Colonic mucosa (tissue), 4 donors: ENCODE measurements at regions not wholly inside any gene's neighbourhood (a gene's known extent, or its start where the extent isn't known, plus 50 kb on each side); places are given as distances from the start of the nearest gene placed in this dataset.
"Not testable (repeated sequence)": the region's sequence is repeated elsewhere in the genome, so short reads cannot be mapped to it uniquely, and the experiment has no call there.

ENCODE experiments used
- DNase-seq: peaks from one replicate; pipeline ENCODE4 v3.0.0-alpha.2; 2020
- H3K27ac ChIP-seq: fragments of 200-600 bp; one replicate; pipeline ENCODE4 v1.8.0; 2021
- H3K27me3 ChIP-seq: fragments of 200-600 bp; one replicate; pipeline ENCODE4 v1.8.0; 2021
- H3K36me3 ChIP-seq: fragments of 200-600 bp; one replicate; pipeline ENCODE4 v1.8.0; 2021
- H3K4me1 ChIP-seq: fragments of 200-600 bp; one replicate; pipeline ENCODE4 v1.8.0; 2021; ENCODE audit warnings: mild to moderate bottlenecking
- H3K4me3 ChIP-seq: fragments of 200-600 bp; one replicate; pipeline ENCODE4 v1.8.0; 2021
- H3K9ac ChIP-seq, 2 donors: one replicate each; pipeline ENCODE4 v1.7.0; 2013; ENCODE audit warnings: control low read depth in 2 of 2, low read depth in 2 of 2, low read length in 2 of 2
- H3K9me3 ChIP-seq: fragments of 200-600 bp; one replicate; pipeline ENCODE4 v1.8.0; 2021
- intact Hi-C: fragments of 100-400 bp; cut with DNase I; formaldehyde crosslinking; loops from one replicate; pipeline ENCODE4 v1.14.1; 2022
- TF ChIP-seq, protein P1 (sequence below): fragments of 200-600 bp; IDR thresholded peaks from one replicate; pipeline ENCODE4 v1.8.0; 2022; ENCODE audit warnings: antibody characterized with exemption, mild to moderate bottlenecking
- donor health status: healthy.
- donor health status: DM: no; HTN: no; CAD: no.
- donor health status: DM: no; HTN: no; CAD: no.

DNA sequence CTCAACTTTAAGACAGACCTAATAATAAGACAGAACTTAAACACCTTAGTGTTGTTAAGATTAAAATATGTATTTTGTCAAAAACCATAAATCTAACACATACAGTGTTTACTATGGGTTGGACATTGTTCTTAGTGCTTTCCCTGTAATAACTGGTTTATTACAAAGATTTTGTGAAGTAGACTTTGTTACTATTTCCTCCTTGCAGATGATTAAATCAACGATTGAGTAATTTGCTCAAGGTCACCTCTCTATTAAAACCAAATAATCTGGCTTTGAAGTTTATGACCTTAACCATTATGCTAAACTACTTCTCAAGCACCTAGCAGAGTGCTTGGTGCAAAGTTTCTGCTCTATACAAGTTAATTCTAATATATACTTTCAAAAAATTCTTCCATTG is 102.7 kb upstream of the FAM3C start:
- Histone ChIP-seq H3K9me3 (no peaks in the 10 kb centered on the region), H3K36me3 (no peaks in the 10 kb centered on the region), H3K4me1 (no peaks in the 10 kb centered on the region), H3K9ac (no peak overlapping the region), H3K27ac (no peak overlapping the region), H3K27me3 (no peaks in the 10 kb centered on the region), H3K4me3 (no peak overlapping the region)
- DNase-seq = no peak
- TF ChIP-seq, protein P1, sequence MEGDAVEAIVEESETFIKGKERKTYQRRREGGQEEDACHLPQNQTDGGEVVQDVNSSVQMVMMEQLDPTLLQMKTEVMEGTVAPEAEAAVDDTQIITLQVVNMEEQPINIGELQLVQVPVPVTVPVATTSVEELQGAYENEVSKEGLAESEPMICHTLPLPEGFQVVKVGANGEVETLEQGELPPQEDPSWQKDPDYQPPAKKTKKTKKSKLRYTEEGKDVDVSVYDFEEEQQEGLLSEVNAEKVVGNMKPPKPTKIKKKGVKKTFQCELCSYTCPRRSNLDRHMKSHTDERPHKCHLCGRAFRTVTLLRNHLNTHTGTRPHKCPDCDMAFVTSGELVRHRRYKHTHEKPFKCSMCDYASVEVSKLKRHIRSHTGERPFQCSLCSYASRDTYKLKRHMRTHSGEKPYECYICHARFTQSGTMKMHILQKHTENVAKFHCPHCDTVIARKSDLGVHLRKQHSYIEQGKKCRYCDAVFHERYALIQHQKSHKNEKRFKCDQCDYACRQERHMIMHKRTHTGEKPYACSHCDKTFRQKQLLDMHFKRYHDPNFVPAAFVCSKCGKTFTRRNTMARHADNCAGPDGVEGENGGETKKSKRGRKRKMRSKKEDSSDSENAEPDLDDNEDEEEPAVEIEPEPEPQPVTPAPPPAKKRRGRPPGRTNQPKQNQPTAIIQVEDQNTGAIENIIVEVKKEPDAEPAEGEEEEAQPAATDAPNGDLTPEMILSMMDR = no peak
- intact Hi-C loops = no loop called here

DNA sequence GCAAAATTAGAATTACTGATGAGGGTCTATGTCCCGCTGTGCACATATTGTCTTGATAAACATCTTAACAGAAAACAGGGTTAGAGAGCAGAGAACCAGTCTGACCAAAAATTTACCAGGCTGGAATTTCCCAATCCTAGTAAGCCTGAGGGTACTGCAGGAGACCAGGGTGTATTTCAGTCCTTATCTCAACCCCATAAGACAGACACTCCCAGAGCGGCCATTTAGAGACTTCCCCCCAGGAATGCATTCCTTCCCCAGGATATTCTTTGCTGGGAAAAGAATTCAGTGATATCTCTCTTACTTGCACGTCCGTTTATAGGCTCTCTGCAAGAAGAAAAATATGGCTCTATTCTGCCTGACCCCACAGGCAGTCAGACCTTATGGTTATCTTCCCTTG is 101.4 kb upstream of the FAM3C start:
- H3K9me3 ChIP-seq, H3K27me3 ChIP-seq, H3K36me3 ChIP-seq, H3K4me1 ChIP-seq, H3K9ac ChIP-seq, intact Hi-C loops, H3K4me3 ChIP-seq, H3K27ac ChIP-seq, DNase-seq: not testable (repeated sequence)

DNA sequence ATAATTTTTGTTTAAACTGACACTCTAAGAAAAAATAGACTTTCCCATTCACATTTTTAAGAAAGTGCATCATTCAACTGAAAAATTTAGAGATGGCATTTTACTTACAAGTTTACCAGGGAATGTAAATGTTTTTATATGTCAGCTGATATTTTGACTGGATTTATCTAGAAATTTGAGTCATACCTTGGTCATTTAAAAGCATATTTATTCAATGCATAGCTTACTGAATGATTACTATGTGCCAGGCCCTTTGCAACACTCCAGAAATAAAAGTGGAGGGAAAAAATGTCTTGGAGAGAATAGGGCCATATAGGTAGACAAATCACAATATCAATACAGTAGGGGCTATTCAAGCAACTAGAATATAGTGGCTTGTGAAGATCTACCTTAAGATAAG is 98.4 kb upstream of the FAM3C start:
- H3K4me3 ChIP-seq = no peak overlapping the region
- intact Hi-C loops = no loop called here
- no peaks in the 10 kb centered on the region for H3K9me3 ChIP-seq
- H3K36me3 ChIP-seq = no peaks in the 10 kb centered on the region
- DNase-seq = no peak
- H3K4me1 ChIP-seq = no peaks in the 10 kb centered on the region
- TF ChIP-seq, protein P1 = no peak
- H3K27me3 ChIP-seq = no peaks in the 10 kb centered on the region
- no peak overlapping the region for H3K27ac ChIP-seq
- no peak overlapping the region for H3K9ac ChIP-seq

DNA sequence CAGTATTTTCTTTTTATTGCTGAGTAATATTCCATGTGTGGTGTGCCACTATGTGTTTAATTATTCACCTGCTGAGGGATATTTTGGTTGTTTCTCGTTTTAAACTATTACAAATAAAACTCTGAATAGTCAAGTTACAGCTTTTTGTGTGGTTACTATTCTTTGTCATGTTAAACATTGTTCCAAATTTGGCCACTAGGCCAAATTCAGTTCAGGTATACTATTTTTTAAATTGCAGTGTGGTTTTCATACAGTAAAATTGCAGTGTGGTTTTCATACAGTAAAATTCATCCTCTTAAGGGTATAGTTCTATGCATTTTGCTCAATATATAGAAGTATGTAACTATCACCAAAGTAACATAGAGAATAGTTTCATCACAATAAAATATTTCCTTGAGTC is 97.4 kb upstream of the FAM3C start:
- no peak overlapping the region for H3K9ac ChIP-seq
- intact Hi-C loops = no loop called here
- no peaks in the 10 kb centered on the region for H3K4me1 ChIP-seq
- H3K36me3 ChIP-seq = no peaks in the 10 kb centered on the region
- no peaks in the 10 kb centered on the region for H3K27me3 ChIP-seq
- TF ChIP-seq, protein P1 = no peak
- H3K27ac ChIP-seq = no peak overlapping the region
- no peak for DNase-seq
- no peaks in the 10 kb centered on the region for H3K9me3 ChIP-seq
- H3K4me3 ChIP-seq = no peak overlapping the region

DNA sequence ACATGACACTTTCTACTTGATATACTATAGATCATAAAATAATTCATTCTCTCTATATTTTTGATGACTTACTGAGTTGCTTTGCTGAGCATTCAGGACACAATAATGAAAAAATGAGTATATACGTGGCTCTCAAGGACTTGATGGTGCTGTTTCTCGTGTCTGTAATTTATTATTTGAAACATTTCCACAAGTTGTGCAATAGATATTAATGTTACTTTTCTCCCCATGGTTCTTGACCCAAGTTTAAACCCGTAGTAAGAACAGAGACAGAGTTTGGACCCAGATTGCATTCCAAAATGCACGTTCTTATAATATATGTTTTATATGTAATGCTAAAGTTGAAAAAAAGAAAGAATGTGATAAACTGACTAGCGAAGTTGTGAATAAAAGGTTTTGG is 94.2 kb upstream of the FAM3C start:
- H3K27me3 ChIP-seq = no peaks in the 10 kb centered on the region
- no peaks in the 10 kb centered on the region for H3K9me3 ChIP-seq
- TF ChIP-seq, protein P1 = no peak
- no peak overlapping the region for H3K9ac ChIP-seq
- no peaks in the 10 kb centered on the region for H3K36me3 ChIP-seq
- intact Hi-C loops = no loop called here
- H3K4me3 ChIP-seq = no peak overlapping the region
- no peak for DNase-seq
- H3K4me1 ChIP-seq = no peaks in the 10 kb centered on the region
- no peak overlapping the region for H3K27ac ChIP-seq

DNA sequence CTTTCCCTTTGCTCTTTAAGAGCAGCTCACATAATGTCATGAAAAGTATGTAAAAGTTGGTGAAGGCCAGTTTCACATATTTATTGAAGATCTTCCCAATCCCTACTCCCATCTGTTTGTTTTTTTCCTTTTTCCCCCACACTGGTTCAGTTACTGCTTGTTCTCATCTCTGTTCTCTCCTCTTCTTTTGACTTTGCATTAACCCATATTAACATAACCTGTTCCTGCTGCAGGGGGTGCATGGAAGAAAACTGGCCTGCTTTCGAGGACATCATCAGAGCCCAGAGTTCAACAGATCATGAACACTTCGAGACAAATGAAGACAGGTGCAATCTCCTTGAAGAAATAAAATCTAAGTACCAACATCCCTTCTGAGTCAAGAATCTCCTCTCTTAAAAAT is 93.3 kb upstream of the FAM3C start:
- DNase-seq = no peak
- no peaks in the 10 kb centered on the region for H3K4me1 ChIP-seq
- no peaks in the 10 kb centered on the region for H3K36me3 ChIP-seq
- no peak overlapping the region for H3K27ac ChIP-seq
- no peaks in the 10 kb centered on the region for H3K27me3 ChIP-seq
- intact Hi-C loops = no loop called here
- no peak overlapping the region for H3K4me3 ChIP-seq
- H3K9me3 ChIP-seq = no peaks in the 10 kb centered on the region
- TF ChIP-seq, protein P1 = no peak
- H3K9ac ChIP-seq = no peak overlapping the region
